HCT116 (cell line): ENCODE measurements at regions not wholly inside any gene's neighbourhood (a gene's known extent, or its start where the extent isn't known, plus 50 kb on each side); places are given as distances from the start of the nearest gene placed in this dataset.

Experiments used
- CEBPB ChIP-seq: IDR thresholded peaks from 2 replicates; pipeline ENCODE4 v1.6.1; 2012; ENCODE audit warnings: low read depth
- EGR1 ChIP-seq: IDR thresholded peaks from 2 replicates; pipeline ENCODE4 v1.6.1; 2012; ENCODE audit warnings: low read depth
- ELF1 ChIP-seq: IDR thresholded peaks from 2 replicates; pipeline ENCODE4 v1.6.1; 2012; ENCODE audit warnings: low read depth, borderline replicate concordance
- EZH2 ChIP-seq: fragments of 200-600 bp; sonication (generic); IDR thresholded peaks from 2 replicates; pipeline ENCODE4 v1.6.1; 2017; ENCODE audit warnings: antibody characterized with exemption, mixed run types
- EZH2phosphoT487 ChIP-seq: fragments of 200-600 bp; IDR thresholded peaks from 2 replicates; pipeline ENCODE4 v1.6.1; 2018; ENCODE audit warnings: antibody characterized with exemption, borderline replicate concordance
- POLR2A ChIP-seq: IDR thresholded peaks from 2 replicates; pipeline ENCODE4 v1.7.0; 2011; ENCODE audit warnings: borderline replicate concordance; ENCODE audit not compliant: insufficient read depth, insufficient read length; ENCODE audit errors: extremely low read depth
- POLR2AphosphoS5 ChIP-seq: IDR thresholded peaks from 2 replicates; pipeline ENCODE4 v1.6.1; 2011; ENCODE audit warnings: mild to moderate bottlenecking, low read depth, low read length, moderate library complexity
- TCF7L2 ChIP-seq: IDR thresholded peaks from 2 replicates; pipeline ENCODE4 v1.7.0; 2011; ENCODE audit warnings: borderline replicate concordance, inconsistent platforms; ENCODE audit not compliant: insufficient read depth, insufficient read length; ENCODE audit errors: extremely low read depth
- YY1 ChIP-seq: IDR thresholded peaks from 2 replicates; pipeline ENCODE4 v1.6.1; 2011; ENCODE audit warnings: low read length, low read depth, moderate library complexity, mild to moderate bottlenecking; ENCODE audit not compliant: insufficient replicate concordance; ENCODE audit errors: extremely low read depth
- ZBTB33 ChIP-seq: IDR thresholded peaks from 2 replicates; pipeline ENCODE4 v1.6.1; 2011; ENCODE audit warnings: mild to moderate bottlenecking, low read length, moderate library complexity; ENCODE audit not compliant: insufficient replicate concordance; ENCODE audit errors: extremely low read depth
- ZNF274 ChIP-seq: fragments of 200-500 bp; sonication (Bioruptor generic); IDR thresholded peaks from 2 replicates; pipeline ENCODE4 v1.6.1; 2014; ENCODE audit warnings: mild to moderate bottlenecking, low read depth, low read length, inconsistent platforms
- TF ChIP-seq, protein P1 (sequence below), 3 experiments: fragments of 200-600 bp in 1 of 3; sonication (generic) in 1 of 3; IDR thresholded peaks in 2 of 3; conservative IDR thresholded peaks in 1 of 3; 2 replicates each; pipeline ENCODE4 v1.5.1; 2012 to 2017; ENCODE audit warnings: low read depth in 2 of 3, low read length in 2 of 3, antibody characterized with exemption in 1 of 3, borderline replicate concordance in 1 of 3, control low read depth in 1 of 3, mild to moderate bottlenecking in 1 of 3, mixed read lengths in 1 of 3, mixed run types in 1 of 3, moderate library complexity in 1 of 3; ENCODE audit not compliant: insufficient read depth in 1 of 3
- TF ChIP-seq, protein P2 (sequence below): IDR thresholded peaks from 2 replicates; pipeline ENCODE4 v1.6.1; 2012

- no peak for TF ChIP-seq EZH2
- no peak for TF ChIP-seq YY1
- no peak for TF ChIP-seq POLR2AphosphoS5
- no peak for TF ChIP-seq TCF7L2
- TF ChIP-seq POLR2A, result no peak
- TF ChIP-seq, protein P1, sequence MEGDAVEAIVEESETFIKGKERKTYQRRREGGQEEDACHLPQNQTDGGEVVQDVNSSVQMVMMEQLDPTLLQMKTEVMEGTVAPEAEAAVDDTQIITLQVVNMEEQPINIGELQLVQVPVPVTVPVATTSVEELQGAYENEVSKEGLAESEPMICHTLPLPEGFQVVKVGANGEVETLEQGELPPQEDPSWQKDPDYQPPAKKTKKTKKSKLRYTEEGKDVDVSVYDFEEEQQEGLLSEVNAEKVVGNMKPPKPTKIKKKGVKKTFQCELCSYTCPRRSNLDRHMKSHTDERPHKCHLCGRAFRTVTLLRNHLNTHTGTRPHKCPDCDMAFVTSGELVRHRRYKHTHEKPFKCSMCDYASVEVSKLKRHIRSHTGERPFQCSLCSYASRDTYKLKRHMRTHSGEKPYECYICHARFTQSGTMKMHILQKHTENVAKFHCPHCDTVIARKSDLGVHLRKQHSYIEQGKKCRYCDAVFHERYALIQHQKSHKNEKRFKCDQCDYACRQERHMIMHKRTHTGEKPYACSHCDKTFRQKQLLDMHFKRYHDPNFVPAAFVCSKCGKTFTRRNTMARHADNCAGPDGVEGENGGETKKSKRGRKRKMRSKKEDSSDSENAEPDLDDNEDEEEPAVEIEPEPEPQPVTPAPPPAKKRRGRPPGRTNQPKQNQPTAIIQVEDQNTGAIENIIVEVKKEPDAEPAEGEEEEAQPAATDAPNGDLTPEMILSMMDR (IDR thresholded peaks at IDR 0.05 in 2 of 3, conservative IDR thresholded peaks at IDR 0.05 in 1 of 3; ENCODE audit: borderline replicate concordance in 1 of 3, insufficient read depth in 1 of 3, low read depth in 2 of 3, low read length in 2 of 3), result no peak
- TF ChIP-seq EZH2phosphoT487, result no peak
- TF ChIP-seq CEBPB, result no peak
- TF ChIP-seq, protein P2, sequence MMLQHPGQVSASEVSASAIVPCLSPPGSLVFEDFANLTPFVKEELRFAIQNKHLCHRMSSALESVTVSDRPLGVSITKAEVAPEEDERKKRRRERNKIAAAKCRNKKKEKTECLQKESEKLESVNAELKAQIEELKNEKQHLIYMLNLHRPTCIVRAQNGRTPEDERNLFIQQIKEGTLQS, result no peak
- no peak for TF ChIP-seq ZNF274
- TF ChIP-seq ELF1, result no peak
- no peak for TF ChIP-seq ZBTB33
- no peak for TF ChIP-seq EGR1
Measured at GRCh38 chr4:43587758-43588157, 695.2 kb downstream of the GRXCR1 start.
